MCF 10A (cell line): ENCODE measurements at regions not wholly inside any gene's neighbourhood (a gene's known extent, or its start where the extent isn't known, plus 50 kb on each side); places are given as distances from the start of the nearest gene placed in this dataset.
"Not testable (repeated sequence)": the region's sequence is repeated elsewhere in the genome, so short reads cannot be mapped to it uniquely, and the experiment has no call there.

Experiments
- BruUV-seq: library from RNA; stranded (reverse); fragments of 400-500 nt; replicated peaks from 2 replicates; lab custom pipeline; 2021; lab: Mats Ljungman, UMichigan
- CTCF ChIA-PET: fragments of 300-600 bp; sonication (Branson Sonifier 250); formaldehyde crosslinking; extraction: SDS; loops from one replicate; lab custom pipeline; 2021; ENCODE audit warnings: antibody characterized with exemption, inconsistent platforms; lab: Yijun Ruan, JAX
- POLR2A ChIA-PET: fragments of 300-600, 350-650 bp; sonication (Branson Sonifier 250); formaldehyde crosslinking; extraction: SDS; loops from one replicate; lab custom pipeline; 2020; ENCODE audit warnings: antibody characterized with exemption, inconsistent platforms; lab: Yijun Ruan, JAX
- DNase-seq: peaks from one replicate; pipeline ENCODE4 v3.0.0-alpha.2; 2018; ENCODE audit not compliant: unreplicated experiment
- H3K27ac Mint-ChIP-seq: one replicate; pipeline ENCODE4 v1.8.0; 2022; ENCODE audit warnings: mild to moderate bottlenecking, low read depth, mixed read lengths; ENCODE audit not compliant: unreplicated experiment
- H3K27me3 Mint-ChIP-seq: one replicate; pipeline ENCODE4 v1.8.0; 2022; ENCODE audit warnings: mixed read lengths; ENCODE audit not compliant: insufficient read depth, unreplicated experiment
- H3K36me3 Mint-ChIP-seq: one replicate; pipeline ENCODE4 v1.8.0; 2022; ENCODE audit warnings: mild to moderate bottlenecking, moderate library complexity, mixed read lengths; ENCODE audit not compliant: insufficient read depth, unreplicated experiment
- H3K4me1 Mint-ChIP-seq: one replicate; pipeline ENCODE4 v1.8.0; 2022; ENCODE audit warnings: mixed read lengths; ENCODE audit not compliant: insufficient read depth, unreplicated experiment
- H3K4me3 Mint-ChIP-seq: one replicate; pipeline ENCODE4 v1.8.0; 2022; ENCODE audit warnings: mild to moderate bottlenecking, moderate library complexity, mixed read lengths; ENCODE audit not compliant: unreplicated experiment
- H3K9me3 Mint-ChIP-seq: one replicate; pipeline ENCODE4 v1.8.0; 2022; ENCODE audit warnings: mixed read lengths; ENCODE audit not compliant: unreplicated experiment
- CTCF ChIP-seq: fragments of 200-600 bp; IDR thresholded peaks from one replicate; pipeline ENCODE4 v1.8.0; 2022; ENCODE audit warnings: antibody characterized with exemption, mild to moderate bottlenecking; ENCODE audit not compliant: unreplicated experiment
- intact Hi-C: fragments of 100-400 bp; cut with micrococcal nuclease; formaldehyde crosslinking; loops from 2 replicates; pipeline ENCODE4 v1.14.1; 2022

DNA sequence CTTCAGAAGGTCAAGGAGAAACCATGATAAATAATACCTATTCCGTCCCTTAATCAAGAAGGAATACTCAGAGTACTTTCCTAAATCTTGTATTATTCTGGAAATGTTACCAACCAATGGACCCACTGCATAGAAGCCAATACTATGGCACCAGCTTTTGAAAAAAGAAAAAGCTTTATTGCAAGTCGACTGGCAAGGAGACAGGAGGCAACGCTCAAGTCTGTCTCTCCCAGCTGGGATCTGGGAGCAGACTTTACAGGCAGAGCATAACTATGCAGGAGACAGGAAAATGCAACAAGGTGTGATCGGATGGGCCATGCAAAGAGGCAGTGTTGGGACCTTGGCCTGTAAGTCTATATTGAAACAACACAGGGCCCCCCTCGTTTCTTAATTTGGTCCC is 132.4 kb downstream of the CHD9NB start:
- Mint-ChIP-seq H3K4me3 (no peak overlapping the region), H3K27me3 (peaks cover 59% of the 10 kb centered on the region)

DNA sequence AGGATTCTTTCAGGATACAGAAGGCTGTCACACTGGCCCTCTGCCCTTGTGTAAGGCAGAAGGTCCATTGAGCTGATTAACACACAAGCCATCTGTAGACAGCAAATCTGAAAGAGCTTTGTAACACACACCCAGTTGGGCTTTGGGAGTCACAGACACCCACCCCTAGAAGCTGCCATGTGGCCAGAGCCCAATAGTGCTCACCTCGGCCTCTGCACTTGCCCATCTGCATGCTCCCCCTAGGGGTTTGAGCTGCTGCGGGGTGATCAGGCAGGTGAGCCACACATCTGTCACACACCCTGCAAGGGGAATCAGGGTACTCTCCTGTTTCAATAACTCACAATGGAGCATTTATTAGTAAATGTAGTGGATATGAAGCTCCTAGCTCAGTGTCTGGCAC is 138.3 kb downstream of the CHD9NB start:
- DNase-seq, result no peak
- no TSS peak for BruUV-seq
- peaks cover 48% of the 10 kb centered on the region for H3K27me3 Mint-ChIP-seq
- TF ChIP-seq CTCF, result no peak
- peaks cover 8% of the 10 kb centered on the region for H3K9me3 Mint-ChIP-seq
- H3K27ac Mint-ChIP-seq, result no peak overlapping the region
- CTCF ChIA-PET, result interaction anchor here (0.7 to 8.2 kb wide), 13 partner anchors 12 to 1096 kb away, joined by 3 to 168 read pairs (median 4); no protein-coding TSS in a partner anchor
- H3K4me3 Mint-ChIP-seq, result no peak overlapping the region
- intact Hi-C loops, result no loop called here
- no peaks in the 10 kb centered on the region for H3K36me3 Mint-ChIP-seq
- no peaks in the 10 kb centered on the region for H3K4me1 Mint-ChIP-seq
- POLR2A ChIA-PET, result interaction anchor here (0.6 to 1.2 kb wide), 2 partner anchors 65 to 723 kb away, joined by 3 to 4 read pairs; no protein-coding TSS in a partner anchor

More for the DNA sequence above, 132.4 kb downstream of the CHD9NB start:
- no peak overlapping the region for H3K27ac Mint-ChIP-seq
- peaks cover 8% of the 10 kb centered on the region for H3K9me3 Mint-ChIP-seq
- ChIA-PET CTCF (interaction anchor here (0.7 kb wide), 1 partner anchor 11 kb away, joined by 3 read pairs; no protein-coding TSS in a partner anchor), POLR2A (no interaction called here)
- H3K36me3 Mint-ChIP-seq, result no peaks in the 10 kb centered on the region
- intact Hi-C loops, result no loop called here
- H3K4me1 Mint-ChIP-seq, result no peaks in the 10 kb centered on the region
- BruUV-seq, result no TSS peak
- TF ChIP-seq CTCF, result no peak
- DNase-seq, result no peak

DNA sequence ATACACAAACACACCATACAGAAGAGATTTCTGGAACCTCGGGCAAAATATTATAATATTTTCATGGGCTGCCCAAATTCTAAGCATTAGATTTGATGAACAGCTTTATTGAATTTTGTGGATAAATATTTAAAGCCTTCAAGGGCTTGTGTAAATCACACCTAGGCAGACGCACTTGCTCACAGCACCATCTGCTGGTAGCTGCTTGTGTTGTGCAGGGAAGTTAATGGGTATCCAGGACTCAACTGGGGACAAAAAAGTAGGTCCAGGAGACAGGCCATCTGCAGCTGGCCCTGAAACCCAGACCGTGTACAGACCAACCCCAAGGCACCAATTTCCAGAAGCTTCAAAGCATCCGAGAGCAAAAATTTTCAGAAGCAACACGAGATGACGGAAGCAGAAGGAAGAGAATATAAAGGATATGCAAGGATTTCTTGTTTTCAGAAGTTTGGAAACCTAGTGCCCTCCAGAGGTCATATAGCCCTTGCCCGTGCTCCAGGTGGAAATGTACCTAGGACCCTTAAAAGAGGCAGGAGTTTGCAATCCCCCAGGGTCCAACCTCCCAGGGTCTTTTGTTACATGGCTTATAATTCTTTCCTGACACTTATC is 140.0 kb downstream of the CHD9NB start:
- Mint-ChIP-seq H3K4me1 (no peaks in the 10 kb centered on the region), H3K27ac (no peak overlapping the region), H3K36me3 (no peaks in the 10 kb centered on the region), H3K9me3 (peaks cover 8% of the 10 kb centered on the region), H3K4me3 (no peak overlapping the region), H3K27me3 (peaks cover 30% of the 10 kb centered on the region)
- intact Hi-C loops, result loop anchor here (1.0 kb wide), 2 partner anchors 110 to 844 kb away; no protein-coding TSS in a partner anchor
- BruUV-seq, result no TSS peak
- POLR2A ChIA-PET, result interaction anchor here (1.0 kb wide), 1 partner anchor 721 kb away, joined by 4 read pairs; no protein-coding TSS in a partner anchor
- DNase-seq, result peak; percentile 78
- peak; percentile 82 for TF ChIP-seq CTCF
- CTCF ChIA-PET, result interaction anchor here (0.5 to 8.2 kb wide), 70 partner anchors 11 to 1979 kb away, joined by 3 to 168 read pairs (median 4); no protein-coding TSS in a partner anchor

DNA sequence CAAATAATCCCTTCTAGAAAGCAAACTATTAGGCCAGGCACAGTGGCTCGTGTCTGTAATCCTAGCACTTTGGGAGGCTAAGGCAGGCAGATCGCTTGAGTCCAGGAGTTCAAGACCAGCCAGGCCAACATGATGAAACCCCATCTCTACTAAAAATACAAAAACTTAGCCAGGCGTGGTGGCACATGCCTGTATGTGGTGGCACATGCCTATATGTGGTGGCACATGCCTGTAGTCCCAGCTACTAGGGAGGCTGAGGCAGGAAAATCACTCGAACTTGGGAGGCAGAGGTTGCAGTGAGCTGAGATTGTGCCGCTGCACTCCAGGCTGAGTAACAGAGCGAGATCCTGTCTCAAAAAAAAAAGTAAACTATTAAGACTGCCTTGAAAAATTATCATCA is 144.6 kb downstream of the CHD9NB start:
- CTCF ChIA-PET, result interaction anchor here (0.7 to 8.2 kb wide), 3 partner anchors 114 to 719 kb away, joined by 3 to 168 read pairs (median 3); no protein-coding TSS in a partner anchor
- H3K36me3 Mint-ChIP-seq, H3K9me3 Mint-ChIP-seq, H3K4me1 Mint-ChIP-seq, BruUV-seq, DNase-seq, intact Hi-C loops, H3K4me3 Mint-ChIP-seq, H3K27ac Mint-ChIP-seq: not testable (repeated sequence)
- POLR2A ChIA-PET, result interaction anchor here (0.5 kb wide), 1 partner anchor 834 kb away, joined by 3 read pairs; no protein-coding TSS in a partner anchor
- H3K27me3 Mint-ChIP-seq, result peaks cover 20% of the 10 kb centered on the region
